Neuron (in vitro differentiated cells): ENCODE measurements at regions not wholly inside any gene's neighbourhood (a gene's known extent, or its start where the extent isn't known, plus 50 kb on each side); places are given as distances from the start of the nearest gene placed in this dataset.

Source experiments
- H2AFZ ChIP-seq: one replicate; pipeline ENCODE4 v1.6.1; 2013; ENCODE audit warnings: low read depth, mild to moderate bottlenecking, inconsistent platforms, low read length, moderate library complexity
- H3K27me3 ChIP-seq: one replicate; pipeline ENCODE4 v1.6.1; 2013; ENCODE audit warnings: low read length; ENCODE audit not compliant: insufficient read depth
- H3K36me3 ChIP-seq: one replicate; pipeline ENCODE4 v1.6.1; 2013; ENCODE audit warnings: low read length; ENCODE audit not compliant: insufficient read depth
- H3K4me1 ChIP-seq: one replicate; pipeline ENCODE4 v1.6.1; 2013; ENCODE audit warnings: low read length; ENCODE audit not compliant: insufficient read depth
- H3K4me3 ChIP-seq: 2 replicates; pipeline ENCODE4 v1.5.1; 2013; ENCODE audit warnings: mild to moderate bottlenecking, low read length, moderate library complexity
- H3K9me3 ChIP-seq: one replicate; pipeline ENCODE4 v1.6.1; 2013; ENCODE audit warnings: low read length

DNA sequence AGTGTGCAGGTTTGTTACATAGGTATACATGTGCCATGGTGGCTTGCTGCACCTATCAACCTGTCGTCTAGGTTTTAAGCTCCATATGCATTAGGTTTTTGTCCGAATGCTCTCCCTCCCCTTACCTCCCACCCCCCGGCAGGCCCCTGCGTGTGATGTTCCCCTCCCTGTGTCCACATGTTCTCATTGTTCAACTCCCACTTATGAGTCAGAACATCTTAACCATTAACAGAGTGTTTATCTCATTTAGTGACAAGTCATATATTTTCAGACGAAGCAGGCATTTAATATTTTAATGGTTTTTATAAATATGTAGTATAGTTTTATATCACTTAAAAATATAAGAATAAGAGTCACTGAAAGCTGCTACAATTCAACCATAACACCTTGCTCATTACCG is 780.5 kb upstream of the ARGLU1 start:
- Histone ChIP-seq H3K27me3 (no peaks in the 10 kb centered on the region), H2AFZ (no peak overlapping the region), H3K36me3 (no peaks in the 10 kb centered on the region), H3K4me3 (no peak overlapping the region), H3K4me1 (no peaks in the 10 kb centered on the region), H3K9me3 (no peaks in the 10 kb centered on the region)

DNA sequence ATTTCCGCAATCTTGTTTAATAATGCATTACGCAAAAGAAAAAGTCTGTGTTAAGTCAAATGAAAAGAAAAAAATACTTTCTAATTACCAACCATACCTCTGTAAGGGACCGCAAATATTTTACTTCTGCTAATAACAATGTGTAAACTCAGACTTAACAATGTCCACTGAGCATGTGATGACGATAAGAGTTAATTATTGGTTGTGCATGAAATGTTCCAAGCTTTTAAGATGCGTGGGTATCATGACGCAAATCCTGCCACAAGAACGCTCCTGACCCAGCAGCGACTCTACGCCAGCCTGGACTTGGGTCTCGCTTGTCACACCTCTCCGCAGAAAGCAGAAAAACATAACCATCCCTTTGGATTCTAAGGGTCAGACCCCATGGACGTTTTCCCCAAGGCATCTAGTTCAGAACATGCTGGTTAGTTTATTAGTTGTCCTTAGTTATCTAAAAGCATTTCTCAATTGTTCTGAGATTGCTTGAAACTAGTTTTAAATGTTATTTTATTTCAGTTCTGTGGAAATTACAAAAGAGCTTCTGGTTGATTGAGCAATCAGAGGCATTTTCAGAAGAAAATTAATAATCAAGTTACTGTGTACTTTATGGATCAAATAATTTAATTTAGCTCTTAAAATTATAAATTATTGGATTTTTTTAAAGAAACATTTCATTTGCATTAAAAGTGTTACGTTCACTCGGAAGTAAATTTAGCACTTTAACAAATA is 779.9 kb upstream of the ARGLU1 start:
- no peak overlapping the region for H3K4me3 ChIP-seq
- no peak overlapping the region for H2AFZ ChIP-seq
- H3K36me3 ChIP-seq, result no peaks in the 10 kb centered on the region
- no peaks in the 10 kb centered on the region for H3K27me3 ChIP-seq
- no peaks in the 10 kb centered on the region for H3K9me3 ChIP-seq
- H3K4me1 ChIP-seq, result no peaks in the 10 kb centered on the region

DNA sequence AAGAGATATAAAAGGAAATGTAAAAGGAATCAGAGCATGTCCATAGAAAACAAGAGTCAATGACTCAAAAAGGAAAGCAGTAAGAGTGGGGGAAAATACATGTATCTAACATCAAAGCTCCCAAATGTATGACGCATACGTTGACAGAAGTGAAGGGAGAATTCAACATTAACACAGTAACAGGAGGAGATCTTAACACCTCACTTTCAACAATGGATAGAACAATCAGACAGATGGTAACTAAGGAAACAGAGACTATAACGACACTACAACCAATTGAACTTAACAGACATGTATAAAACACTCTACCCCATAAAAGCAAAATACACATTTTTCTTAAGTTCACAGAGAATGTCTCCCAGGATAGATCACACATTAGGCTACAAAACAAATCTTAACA is 774.8 kb upstream of the ARGLU1 start:
- Histone ChIP-seq H2AFZ (no peak overlapping the region), H3K4me1 (no peaks in the 10 kb centered on the region), H3K9me3 (no peaks in the 10 kb centered on the region), H3K4me3 (no peak overlapping the region), H3K36me3 (no peaks in the 10 kb centered on the region), H3K27me3 (no peaks in the 10 kb centered on the region)

GRCh38 chr13:107339209-107339608 is 771.3 kb upstream of the ARGLU1 start:
- Histone ChIP-seq H3K4me1 (no peaks in the 10 kb centered on the region), H3K4me3 (no peak overlapping the region), H3K27me3 (no peaks in the 10 kb centered on the region), H3K36me3 (no peaks in the 10 kb centered on the region), H2AFZ (no peak overlapping the region), H3K9me3 (no peaks in the 10 kb centered on the region)

DNA sequence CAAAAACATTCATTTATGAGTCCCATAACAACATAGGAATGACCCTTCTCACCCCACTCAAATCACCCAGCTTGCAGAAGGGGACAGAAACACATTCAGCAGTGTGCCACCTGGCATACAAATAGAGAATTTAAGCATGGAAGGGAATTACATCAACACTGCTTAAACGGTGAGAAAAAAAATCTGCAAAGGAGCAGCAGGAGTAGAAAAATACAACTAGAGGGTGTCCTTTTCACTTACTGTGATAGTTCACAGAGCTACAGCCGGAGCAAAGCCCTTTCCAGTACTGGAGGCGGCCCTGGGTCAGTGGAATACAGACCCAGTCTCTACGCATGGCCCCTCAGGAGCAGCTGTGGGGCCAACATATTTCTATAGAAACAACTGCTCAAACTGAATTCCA is 764.3 kb upstream of the ARGLU1 start:
- Histone ChIP-seq H3K4me3 (no peak overlapping the region), H2AFZ (no peak overlapping the region), H3K27me3 (no peaks in the 10 kb centered on the region), H3K4me1 (peaks cover 4% of the 10 kb centered on the region), H3K36me3 (no peaks in the 10 kb centered on the region), H3K9me3 (no peaks in the 10 kb centered on the region)

DNA sequence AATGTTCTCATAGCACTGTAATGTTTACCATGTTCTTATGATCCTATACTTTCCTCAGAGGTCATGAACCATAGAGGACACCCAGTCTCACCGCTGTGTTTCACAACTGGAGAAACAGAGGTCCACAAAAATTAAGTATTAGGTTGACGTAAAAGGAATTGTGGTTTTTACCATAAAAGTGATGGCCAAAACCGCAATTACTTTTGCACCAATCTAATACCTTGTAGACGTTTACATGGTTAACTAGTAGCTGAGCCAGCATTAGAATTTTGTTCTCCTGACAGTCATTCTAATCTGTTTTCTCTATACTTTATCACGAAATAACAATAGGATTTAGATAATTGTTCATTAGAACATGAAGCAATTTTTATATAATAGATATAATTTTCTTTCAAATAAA is 763.4 kb upstream of the ARGLU1 start:
- Histone ChIP-seq H3K4me1 (peaks cover 4% of the 10 kb centered on the region), H3K9me3 (no peaks in the 10 kb centered on the region), H2AFZ (no peak overlapping the region), H3K27me3 (no peaks in the 10 kb centered on the region), H3K4me3 (no peak overlapping the region), H3K36me3 (no peaks in the 10 kb centered on the region)

DNA sequence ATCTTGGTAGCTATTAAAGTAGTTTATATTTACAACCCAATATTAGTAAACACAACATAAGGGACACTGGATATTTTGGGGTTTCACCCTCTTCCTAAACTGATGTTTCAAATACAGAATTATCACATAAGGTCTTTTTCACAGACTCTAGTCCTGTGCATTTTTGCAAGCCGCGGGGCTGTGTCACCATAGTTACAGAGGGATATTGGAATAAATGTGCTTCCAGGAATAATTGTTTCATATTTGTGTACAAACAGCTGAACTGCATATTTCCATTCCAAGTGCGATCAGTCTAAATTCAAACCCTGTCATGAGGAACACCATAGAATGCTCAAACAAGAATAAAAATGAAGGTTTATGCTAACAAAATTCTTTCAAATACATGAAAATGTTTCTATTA is 762.5 kb upstream of the ARGLU1 start:
- no peak overlapping the region for H2AFZ ChIP-seq
- H3K36me3 ChIP-seq, result no peaks in the 10 kb centered on the region
- H3K4me1 ChIP-seq, result peaks cover 4% of the 10 kb centered on the region
- no peak overlapping the region for H3K4me3 ChIP-seq
- no peaks in the 10 kb centered on the region for H3K27me3 ChIP-seq
- H3K9me3 ChIP-seq, result no peaks in the 10 kb centered on the region

DNA sequence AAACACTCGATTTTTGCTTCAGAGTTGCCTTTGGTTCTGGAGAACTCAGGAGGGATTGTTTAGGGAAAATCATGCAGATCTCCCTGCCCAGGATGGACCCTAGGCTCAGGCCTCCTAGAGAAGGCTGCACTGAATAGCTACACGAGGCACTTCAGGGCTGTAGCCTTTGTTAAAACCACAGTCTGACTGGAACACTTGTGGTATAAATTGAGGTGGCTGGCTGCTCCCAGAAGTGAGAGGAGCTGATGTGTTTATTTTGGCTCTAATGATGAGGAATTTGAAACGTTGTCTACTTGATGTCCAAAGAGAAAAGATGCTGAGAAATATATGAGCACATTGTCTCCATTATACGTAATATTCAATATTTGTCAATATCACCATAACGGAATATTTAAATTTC is 762.1 kb upstream of the ARGLU1 start:
- no peaks in the 10 kb centered on the region for H3K27me3 ChIP-seq
- H2AFZ ChIP-seq, result no peak overlapping the region
- no peaks in the 10 kb centered on the region for H3K9me3 ChIP-seq
- H3K4me3 ChIP-seq, result no peak overlapping the region
- peaks cover 4% of the 10 kb centered on the region for H3K4me1 ChIP-seq
- no peaks in the 10 kb centered on the region for H3K36me3 ChIP-seq

DNA sequence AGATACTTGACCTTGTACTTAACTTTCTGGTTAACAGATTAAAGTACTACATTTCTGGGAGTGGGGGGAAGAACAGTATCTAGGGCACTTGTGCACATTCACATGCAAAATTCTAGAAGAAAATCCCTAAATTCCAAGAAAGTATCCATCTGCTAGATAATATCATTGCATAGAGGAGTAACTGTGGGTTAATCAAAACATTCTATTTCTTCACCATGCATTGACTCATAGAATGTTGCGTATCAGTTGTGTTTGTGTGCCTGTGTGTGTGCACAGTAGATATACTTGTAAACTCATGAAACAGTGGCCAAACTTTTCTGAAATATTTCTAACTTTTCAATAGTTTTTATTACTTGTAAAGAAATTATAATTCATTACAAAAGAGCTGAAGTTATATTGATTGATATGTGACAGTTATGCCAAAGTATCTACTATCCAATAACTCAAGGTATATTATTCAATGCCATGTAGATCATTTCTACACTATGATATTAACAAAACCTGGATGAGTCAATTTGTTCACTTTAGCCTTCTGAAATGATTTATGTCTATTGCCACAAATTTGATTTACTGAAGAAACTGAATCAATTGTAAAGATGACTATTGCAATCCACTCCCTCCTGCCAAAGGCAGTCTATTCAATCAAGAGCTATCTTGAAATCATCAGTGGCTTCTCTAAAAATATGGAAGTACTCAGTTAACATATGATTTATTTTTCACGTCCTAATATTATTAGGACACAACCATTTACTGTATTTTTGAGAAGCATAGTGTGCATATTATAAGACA is 756.7 kb upstream of the ARGLU1 start:
- no peaks in the 10 kb centered on the region for H3K4me1 ChIP-seq
- H3K4me3 ChIP-seq, result no peak overlapping the region
- no peaks in the 10 kb centered on the region for H3K9me3 ChIP-seq
- H3K27me3 ChIP-seq, result no peaks in the 10 kb centered on the region
- H3K36me3 ChIP-seq, result no peaks in the 10 kb centered on the region
- no peak overlapping the region for H2AFZ ChIP-seq

DNA sequence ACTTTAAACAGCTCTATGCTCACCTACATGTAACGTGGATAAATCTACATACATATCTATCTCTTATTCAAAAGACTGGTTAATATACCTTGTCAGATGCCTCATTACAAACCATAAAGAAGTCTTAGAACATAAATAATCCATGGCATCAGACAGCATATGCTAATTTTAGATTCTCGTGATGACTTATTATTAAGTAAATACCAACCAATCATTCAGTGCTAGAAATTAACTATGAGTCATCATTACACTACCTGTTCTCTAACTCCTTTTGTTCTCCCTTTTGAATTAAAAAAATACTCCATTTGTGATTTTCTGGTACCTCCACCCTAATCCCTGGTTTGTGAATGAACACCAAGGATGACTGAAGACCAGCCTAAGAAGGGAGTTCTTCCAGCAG is 754.3 kb upstream of the ARGLU1 start:
- Histone ChIP-seq H3K27me3 (no peaks in the 10 kb centered on the region), H3K4me1 (no peaks in the 10 kb centered on the region), H3K4me3 (no peak overlapping the region), H2AFZ (no peak overlapping the region), H3K36me3 (no peaks in the 10 kb centered on the region), H3K9me3 (no peaks in the 10 kb centered on the region)

- no peaks in the 10 kb centered on the region for H3K4me1 ChIP-seq
- H2AFZ ChIP-seq, result no peak overlapping the region
- no peaks in the 10 kb centered on the region for H3K36me3 ChIP-seq
- H3K9me3 ChIP-seq, result no peaks in the 10 kb centered on the region
- no peak overlapping the region for H3K4me3 ChIP-seq
- H3K27me3 ChIP-seq, result no peaks in the 10 kb centered on the region
Observed at GRCh38 chr13:107305178-107305577, 737.2 kb upstream of the ARGLU1 start.

GRCh38 chr13:107301724-107302374 is 733.9 kb upstream of the ARGLU1 start:
- Histone ChIP-seq H3K9me3 (no peaks in the 10 kb centered on the region), H2AFZ (no peak overlapping the region), H3K4me1 (no peaks in the 10 kb centered on the region), H3K36me3 (no peaks in the 10 kb centered on the region), H3K27me3 (no peaks in the 10 kb centered on the region), H3K4me3 (no peak overlapping the region)

GRCh38 chr13:107299717-107300116 is 731.8 kb upstream of the ARGLU1 start:
- Histone ChIP-seq H3K4me1 (no peaks in the 10 kb centered on the region), H3K27me3 (no peaks in the 10 kb centered on the region)

More at GRCh38 chr13:107299717-107300116, 731.8 kb upstream of the ARGLU1 start:
- no peak overlapping the region for H3K4me3 ChIP-seq
- no peaks in the 10 kb centered on the region for H3K36me3 ChIP-seq
- H2AFZ ChIP-seq, result no peak overlapping the region
- no peaks in the 10 kb centered on the region for H3K9me3 ChIP-seq
